Inferior parietal cortex (tissue), 1 donor: ENCODE measurements at regions not wholly inside any gene's neighbourhood (a gene's known extent, or its start where the extent isn't known, plus 50 kb on each side); places are given as distances from the start of the nearest gene placed in this dataset.
"Not testable (repeated sequence)": the region's sequence is repeated elsewhere in the genome, so short reads cannot be mapped to it uniquely, and the experiment has no call there.

Experiments
- DNase-seq: peaks from one replicate; pipeline ENCODE4 v3.0.0-alpha.2; 2016; ENCODE audit errors: extremely low spot score

DNA sequence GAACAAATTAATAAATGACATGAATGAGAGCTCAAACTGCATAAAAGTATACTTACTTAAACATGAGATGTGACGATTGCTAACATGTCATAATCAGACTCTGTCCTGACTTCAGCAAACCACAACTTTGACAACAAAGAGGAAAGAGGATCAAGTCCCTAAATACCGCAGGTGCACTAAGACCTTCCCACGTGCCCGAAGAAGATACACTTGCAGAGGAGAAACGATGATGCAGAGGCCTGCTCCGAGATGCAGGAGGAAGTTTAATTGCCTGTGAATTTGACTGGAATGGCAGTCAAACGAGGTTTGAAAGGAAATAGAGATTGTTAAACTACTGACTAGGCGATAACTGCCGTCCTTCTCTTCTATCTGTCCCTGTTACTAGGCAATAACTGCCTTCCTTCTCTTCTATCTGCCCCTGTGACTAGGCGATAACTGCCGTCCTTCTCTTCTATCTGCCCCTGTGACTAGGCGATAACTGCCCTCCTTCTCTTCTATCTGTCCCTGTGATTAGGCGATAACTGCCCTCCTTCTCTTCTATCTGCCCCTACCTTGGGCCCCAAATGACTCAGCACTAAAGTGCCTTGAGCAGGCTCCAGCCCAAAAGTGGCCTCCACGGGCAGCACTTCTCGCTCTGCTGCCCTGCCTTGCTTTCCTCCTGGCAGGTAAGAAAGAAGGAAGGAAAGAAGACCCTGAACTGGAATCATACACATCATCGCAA, 2226.0 kb upstream of the DEFB115 start:
- DNase-seq = not testable (repeated sequence)

DNA sequence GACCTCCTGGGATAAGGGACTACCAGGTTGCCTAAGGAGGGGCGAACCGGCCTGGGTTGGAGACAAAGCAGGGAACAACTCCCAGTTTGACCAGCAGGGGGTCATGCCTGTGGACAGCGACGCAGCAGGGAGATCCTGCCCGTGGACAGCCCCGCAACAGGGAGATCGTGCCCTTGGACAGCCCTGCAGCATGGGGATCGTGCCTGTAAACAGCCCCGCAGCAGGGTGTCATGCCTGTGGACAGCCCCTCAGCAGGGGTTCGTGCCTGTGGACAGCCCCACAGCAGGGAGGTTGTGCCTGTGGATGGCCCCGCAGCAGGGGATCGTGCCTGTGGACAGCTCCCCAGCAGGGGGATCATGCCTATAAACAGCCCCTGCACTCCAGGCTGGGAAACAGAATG, 2213.2 kb upstream of the DEFB115 start:
- DNase-seq = not testable (repeated sequence)

DNA sequence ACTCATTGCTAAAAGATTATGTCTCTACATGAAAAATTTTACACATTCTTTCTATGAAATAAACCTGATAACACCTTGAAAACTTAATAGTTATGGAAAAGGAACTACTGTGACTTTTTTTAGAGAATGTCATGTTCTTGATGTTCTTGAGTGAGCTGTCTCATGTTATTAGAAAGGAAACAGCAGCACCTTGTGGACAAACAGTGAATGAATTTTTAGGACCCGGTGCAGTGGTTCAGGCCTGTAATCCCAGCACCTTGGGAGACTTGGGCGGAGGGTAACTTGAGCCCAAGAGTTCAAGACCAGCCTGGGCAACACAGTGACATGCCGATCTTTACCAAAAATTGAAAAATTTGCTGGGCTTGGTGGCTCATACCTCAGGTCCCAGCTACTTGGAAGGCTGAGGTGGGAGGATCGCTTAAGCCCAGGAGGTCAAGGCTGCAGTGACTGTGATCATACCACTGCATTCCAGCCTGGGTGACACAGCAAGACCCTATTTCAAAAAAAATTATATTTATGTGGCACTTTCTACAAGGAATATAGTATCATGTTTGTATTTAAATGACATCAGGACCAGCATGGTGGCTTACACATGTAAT, 2207.4 kb upstream of the DEFB115 start:
- peak; percentile 50 for DNase-seq

DNA sequence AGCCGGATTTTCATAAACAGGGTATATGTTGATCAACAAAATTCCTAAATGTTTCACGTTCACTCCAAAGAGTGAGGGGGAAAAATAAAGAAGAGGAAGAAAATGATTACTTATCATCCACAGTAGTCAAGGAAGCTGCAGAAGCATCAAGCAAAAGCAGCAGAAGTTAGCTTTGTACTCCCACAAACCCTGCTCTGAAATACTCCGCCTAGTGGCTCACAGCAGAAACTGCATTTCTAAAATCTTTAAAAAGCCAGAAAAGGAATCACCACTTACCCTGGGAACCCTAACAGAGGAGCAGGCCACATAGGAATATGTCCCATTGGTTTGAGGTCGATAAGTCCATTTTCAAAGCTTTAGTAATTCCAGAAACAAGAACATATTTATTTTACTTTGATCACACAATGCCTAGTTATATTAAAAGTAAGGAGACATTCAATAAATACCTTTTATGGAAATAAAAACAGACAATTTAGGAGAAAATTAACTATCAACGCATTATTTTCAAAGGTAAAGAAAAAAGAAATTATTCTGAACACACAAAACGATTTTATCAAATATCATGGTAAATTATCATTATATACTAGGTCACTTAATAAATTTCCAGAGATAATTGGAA, 2199.5 kb upstream of the DEFB115 start:
- DNase-seq = not testable (repeated sequence)

DNA sequence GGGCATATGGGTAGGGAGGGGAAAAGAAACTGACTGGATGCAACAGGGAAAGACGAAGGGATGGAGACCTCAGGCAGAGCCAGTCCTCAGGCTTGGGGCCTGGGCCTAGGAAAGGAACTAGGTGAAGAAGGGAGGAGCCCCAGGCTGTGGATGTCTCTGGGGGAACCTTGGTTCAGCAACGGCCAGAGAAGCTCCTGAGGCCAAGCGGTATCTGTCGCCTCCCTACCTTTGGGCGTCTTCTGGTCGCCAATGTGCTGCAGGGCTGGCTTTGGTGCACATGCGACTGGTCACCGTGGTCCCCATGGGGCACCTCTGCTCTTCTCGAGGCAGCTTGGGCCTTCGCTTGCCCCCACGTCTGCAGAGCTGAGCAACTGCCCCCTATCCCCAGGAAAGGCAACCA, 2195.0 kb upstream of the DEFB115 start:
- DNase-seq = not testable (repeated sequence)

DNA sequence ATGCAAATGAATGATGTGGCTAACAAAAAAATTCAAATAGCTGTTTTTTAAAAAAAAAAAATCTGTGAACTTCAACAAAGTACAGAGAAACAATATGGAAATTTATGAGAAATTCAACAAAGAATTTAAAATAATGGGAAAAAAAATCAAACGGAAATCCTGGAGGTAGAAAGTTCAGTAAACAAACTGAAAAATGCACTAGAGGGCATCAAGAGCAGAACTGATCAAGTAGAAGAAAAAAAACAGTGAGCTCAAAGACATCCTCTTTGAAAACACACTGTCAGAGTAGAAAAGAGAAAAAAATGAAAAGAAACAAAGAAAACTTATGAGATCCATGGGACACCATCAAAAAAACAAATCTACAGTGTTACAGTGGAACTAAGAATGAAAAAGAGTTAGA, 2191.1 kb upstream of the DEFB115 start:
- not testable (repeated sequence) for DNase-seq

DNA sequence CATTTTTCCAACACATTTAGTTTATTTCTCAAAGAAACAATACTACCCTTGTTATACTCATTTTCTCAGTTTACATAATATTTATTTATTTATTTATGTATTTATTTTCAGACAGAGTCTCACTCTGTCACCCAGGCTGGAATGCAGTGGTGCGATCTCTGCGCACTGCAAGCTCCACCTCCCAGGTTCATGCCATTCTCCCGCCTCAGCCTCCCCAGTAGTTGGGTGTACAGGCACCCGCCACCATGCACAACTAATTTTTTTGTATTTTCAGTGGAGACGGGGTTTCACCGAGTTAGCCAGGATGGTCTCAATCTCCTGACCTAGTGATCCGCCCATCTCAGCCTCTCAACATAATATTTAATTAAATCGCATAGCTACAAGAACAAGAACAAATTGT, 2183.8 kb upstream of the DEFB115 start:
- not testable (repeated sequence) for DNase-seq

DNA sequence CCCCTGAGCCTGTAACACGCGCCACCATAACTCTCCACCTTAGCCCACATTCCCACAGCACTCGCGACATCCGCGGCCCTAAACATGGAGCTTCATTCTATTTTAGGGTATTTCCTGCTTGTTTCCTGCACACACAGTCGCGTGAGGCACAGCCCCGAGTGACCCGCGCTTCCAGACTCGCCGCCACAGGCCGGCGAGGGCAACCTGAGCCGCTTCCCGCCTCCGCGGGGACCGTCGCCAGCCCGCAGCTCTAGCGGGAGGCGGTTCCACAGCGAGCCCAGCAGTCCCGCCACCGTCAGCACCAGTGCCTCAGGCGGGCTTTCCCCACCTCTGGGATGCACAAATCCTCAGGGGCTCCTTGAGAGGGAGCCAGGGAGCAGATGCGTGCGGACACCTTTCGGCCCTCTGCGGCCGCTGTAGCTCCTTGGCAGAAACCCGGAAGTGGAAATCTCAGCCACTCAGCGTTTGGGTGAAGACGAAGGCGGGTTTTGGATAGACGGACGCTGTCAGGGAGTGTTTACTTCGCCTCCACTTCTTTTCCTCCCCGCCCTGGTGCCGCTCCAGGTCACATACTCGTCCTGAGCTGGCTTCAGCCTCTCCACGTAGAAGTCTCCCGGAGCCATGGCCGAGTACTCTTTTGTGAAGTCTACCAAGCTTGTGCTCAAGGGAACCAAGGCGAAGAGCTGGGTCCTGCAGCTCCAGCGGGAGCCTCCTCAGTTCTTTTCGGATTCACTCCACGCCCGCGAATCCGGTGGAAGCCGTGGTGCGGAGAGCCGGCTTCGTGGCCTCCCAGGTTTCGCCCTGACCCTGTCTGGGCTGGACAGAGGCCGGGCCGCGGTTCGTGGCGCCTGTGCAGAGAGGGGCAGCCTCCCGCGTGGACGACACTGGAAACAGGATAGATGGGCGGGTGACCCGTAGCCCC, 2177.4 kb upstream of the DEFB115 start:
- DNase-seq = peak; percentile 52

DNA sequence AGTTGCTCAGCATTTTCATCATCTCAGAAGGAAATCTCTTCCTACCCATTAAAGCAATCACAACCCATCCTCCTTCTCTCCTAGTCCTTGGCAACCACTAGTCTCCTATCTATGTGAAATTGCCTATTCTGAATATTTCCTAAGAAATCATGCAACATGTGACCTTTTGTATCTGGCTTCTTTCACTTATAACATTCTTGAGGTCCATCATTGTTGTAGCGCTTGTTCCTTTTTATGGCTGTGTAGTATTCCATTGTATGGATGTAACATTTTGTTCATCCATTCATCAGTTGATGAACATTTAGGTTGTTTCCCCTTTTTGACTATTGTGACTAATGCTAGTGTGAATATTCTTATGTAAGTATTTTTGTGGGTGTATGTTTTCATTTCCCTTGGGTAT, 2175.8 kb upstream of the DEFB115 start:
- not testable (repeated sequence) for DNase-seq

DNA sequence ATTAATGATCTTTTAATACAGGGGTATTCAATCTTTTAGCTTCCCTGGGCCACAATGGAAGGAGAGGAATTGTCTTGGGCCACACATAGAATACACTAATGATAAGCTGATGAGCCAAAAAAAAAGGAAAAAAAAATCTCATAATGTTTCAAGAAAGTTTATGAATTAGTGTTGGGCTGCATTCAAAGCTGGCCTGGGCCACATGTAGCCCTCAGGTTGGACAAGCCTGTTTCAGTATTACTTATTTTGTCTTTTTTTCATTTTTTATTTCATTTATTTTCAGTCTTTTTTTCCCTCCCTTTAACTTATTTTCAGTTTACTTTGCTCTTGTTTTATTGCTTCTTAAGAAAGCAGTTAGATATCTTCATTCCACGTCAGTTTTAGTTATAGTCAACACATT, 2171.8 kb upstream of the DEFB115 start:
- no peak for DNase-seq

DNA sequence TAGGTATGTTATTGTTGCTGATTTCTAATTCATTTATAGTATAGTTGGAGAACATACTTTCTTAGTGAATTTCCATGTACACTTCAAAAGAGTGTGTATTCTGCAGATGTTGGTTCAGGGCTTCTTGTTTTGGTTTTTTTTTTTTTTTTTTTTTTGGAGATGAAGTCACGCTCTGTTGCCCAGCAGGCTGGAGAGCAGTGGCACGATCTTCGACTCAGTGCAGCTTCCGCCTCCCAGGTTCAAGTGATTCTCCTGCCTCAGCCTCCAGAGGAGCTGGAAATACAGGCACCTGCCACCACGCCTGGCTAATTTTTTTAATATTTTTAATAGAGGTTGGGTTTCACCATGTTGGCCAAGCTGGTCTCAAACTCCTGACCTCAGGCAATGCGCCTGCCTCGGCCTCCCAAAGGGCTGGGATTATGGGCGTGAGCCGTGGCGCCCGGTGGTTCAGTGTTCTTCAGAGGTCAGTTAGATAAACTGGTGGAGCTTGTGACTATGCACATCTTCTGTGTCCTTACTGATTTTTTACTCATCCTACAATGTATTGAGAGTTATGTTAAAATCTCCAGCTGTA, 2171.2 kb upstream of the DEFB115 start:
- not testable (repeated sequence) for DNase-seq

DNA sequence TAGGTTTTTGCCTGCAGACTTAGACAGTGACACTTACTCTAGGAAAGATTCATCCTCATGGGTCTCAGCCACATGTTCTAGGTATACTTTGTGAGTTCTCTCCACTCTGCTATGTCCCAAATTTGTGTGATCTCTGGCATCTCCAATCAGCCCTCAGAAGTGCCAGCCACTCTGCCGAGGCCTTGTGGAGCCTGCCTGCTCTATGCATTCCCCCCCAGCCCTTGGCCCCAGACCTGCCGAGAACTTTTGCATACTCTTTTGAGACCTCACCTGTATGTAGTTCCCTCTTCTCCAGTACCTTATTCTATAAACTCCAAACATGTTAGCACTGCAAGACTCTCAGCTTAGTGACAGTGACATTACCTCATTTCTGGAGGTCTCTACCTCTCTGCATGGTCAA, 2170.5 kb upstream of the DEFB115 start:
- no peak for DNase-seq

DNA sequence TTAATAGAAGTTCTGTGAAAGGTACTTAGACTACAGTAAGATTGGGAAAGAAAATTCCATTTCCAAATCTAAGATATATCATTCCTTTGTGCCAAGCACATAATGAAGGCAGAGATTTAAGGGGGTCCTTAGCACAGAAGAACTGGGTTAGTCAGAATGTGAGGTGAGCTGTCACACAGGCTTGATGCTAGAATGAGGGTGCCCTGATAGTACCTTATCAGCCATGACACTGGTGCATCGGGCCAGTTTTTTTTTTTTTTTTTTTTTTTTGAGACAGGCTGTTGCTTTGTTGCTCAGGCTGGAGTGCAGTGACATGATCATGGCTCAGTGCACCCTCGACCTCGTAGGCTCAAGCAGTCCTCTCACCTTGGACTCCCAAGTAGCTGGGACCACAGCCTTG, 2169.6 kb upstream of the DEFB115 start:
- DNase-seq = not testable (repeated sequence)

DNA sequence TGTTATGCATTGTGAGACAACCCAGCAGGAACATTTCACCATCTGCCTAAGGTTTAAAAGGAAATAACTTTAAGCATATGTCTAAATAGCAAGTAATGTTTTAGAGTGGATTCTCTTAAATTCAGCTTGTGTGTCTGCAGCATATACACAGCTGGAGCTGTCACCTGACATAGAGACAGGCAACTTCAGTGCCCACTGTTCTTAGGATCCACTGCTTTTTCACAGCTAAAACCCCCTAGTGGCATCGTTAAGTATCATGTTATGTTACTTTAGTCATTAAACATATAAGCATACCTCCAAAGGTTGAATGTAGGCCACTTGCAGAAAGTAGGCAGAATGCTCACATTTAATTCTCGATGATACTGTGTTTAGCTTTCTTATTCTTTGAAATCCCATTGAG, 2169.0 kb upstream of the DEFB115 start:
- not testable (repeated sequence) for DNase-seq

DNA sequence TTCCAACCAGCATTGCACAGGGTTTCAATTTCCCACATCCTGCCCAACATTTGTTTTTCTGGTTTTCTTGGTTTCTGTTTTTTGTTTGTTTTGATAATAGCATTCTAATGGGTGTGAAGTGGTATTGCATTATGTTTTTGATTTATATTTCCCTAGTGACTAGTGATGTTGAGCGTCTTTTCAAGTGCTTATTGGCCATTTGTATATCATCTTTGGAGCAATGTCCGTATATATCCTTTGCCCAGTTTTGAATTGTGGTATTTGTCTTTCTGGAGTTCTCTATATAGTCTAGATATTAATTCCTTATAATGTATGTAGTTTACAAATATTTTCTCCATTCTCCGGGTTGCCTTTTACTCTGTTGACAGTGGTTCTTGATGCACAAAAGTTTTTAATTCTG, 2168.1 kb upstream of the DEFB115 start:
- not testable (repeated sequence) for DNase-seq

DNA sequence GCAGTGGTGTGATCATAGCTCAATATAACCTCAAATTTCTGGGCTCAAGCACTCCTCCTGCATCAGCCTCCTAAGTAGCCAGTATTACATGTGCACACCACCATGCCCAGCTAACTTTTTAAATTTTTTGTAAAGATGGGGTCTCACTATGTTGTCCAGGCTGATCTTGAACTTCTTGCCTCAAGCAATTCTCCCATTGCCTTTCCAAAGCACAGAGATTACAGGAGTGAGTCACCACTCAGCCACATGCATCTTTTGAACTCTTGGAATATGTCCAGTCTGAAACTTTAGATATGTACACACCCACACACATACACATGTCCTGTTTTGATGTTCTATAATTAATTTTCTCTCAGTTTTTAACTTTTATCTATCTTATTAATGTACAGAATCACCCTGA, 2163.5 kb upstream of the DEFB115 start:
- not testable (repeated sequence) for DNase-seq

DNA sequence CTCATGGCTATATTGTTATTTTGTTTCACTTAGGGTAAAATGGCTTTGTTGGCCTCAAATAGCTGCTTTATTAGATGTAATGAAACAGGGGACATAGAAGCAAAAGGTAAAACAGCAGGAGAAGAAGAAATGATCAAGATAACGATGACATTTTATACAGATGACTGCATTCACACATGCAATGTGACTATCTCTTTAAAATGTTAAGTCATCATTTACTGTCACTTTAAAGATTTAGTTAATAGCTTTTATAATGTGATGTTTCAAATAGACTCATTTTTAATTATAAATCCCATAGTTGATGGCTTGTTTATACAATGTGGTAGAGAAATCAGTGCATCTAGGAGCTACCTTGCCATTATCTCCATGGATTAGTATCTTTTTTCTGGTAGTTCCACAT, 2160.8 kb upstream of the DEFB115 start:
- not testable (repeated sequence) for DNase-seq

DNA sequence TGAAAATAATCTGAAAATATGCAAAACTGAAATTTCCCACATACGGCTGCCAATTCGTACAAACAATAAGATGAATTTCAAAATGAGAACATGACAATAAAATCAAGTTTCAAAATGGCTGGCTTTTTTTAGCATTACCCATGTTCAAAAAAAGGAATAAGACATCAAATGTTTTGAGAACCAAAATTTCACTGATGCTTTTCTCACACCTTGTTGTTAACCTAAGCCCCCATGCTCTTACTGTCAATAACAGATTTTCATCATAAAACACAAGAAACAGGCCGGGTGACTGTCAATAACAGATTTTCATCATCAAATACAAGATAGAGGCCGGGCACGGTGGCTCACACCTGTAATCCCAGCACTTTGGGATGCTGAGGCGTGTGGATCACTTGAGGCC, 2149.6 kb upstream of the DEFB115 start:
- not testable (repeated sequence) for DNase-seq

DNA sequence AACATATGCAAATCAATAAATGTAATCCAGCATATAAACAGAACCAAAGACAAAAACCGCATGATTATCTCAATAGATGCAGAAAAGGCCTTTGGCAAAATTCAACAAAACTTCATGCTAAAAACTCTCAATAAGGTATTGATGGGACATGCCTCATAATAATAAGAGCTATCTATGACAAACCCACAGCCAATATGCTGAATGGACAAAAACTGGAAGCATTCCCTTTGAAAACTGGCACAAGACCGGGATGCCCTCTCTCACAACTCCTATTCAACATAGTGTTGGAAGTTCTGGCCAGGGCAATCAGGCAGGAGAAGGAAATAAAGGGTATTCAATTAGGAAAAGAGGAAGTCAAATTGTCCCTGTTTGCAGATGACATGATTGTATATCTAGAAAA, 2148.1 kb upstream of the DEFB115 start:
- not testable (repeated sequence) for DNase-seq

DNA sequence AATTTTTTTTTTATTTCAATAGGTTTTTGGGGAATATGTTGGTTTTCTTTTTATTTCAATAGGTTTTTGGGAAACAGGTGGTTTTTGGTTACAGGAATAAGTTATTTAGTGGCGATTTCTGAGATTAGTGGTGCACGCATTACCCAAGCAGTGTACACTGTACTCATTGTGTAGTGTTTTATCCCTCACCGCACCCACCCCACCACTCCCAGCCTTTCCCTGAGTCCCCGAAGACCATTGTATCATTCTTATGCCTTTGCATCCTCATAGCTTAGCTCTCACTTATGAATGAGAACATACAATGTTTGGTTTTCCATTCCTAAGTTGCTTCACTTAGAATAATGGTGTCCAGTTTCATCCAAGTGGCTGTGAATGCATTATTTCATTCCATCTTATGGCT, 2142.4 kb upstream of the DEFB115 start:
- not testable (repeated sequence) for DNase-seq

DNA sequence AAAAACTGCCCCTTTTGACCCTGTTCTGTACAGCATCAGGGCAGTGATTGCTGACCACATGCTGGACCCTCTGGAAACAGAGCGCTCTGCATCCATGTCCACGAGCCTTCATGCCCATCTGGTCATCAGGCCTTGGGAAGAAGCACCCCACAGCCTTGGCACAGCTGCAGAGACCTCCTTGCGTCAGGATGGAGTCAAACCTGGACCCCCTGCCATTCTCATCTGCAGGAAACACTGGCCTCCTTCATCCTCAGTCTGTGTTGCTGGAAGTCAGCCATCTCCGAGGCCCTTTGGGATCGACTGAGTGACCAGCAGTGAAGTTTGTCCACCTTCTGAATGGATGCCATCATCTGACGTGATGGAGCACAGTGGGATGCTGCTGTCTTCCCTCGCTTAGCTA, 2138.3 kb upstream of the DEFB115 start:
- no peak for DNase-seq

DNA sequence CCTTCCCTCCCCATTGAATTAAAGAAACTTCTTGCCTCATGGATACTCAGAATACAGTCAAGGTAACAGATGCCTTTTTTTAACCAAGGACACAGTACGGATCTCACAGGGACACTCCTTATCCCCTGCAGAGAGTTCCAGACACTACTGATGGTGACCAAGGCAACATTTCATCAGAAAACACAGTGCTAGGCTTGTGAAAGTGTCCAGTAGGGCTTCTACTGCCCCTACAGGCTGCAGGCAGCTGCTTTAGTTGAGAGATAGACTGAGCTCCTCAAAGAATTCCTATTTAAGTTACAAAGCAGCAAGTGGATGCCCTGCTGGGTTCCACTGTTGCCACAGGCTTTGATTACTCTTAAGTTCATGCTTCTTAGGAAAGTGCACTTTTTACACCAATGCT, 2137.8 kb upstream of the DEFB115 start:
- not testable (repeated sequence) for DNase-seq
